GM12878 (cell line): ENCODE measurements at regions not wholly inside any gene's neighbourhood (a gene's known extent, or its start where the extent isn't known, plus 50 kb on each side); places are given as distances from the start of the nearest gene placed in this dataset.
"Not testable (repeated sequence)": the region's sequence is repeated elsewhere in the genome, so short reads cannot be mapped to it uniquely, and the experiment has no call there.

Experiments
- EZH2 ChIP-seq: IDR thresholded peaks from 2 replicates; pipeline ENCODE4 v1.6.1; 2012; ENCODE audit warnings: low read depth, mild to moderate bottlenecking, control low read depth, inconsistent platforms, low read length, borderline replicate concordance; ENCODE audit not compliant: control insufficient read depth
- MEF2A ChIP-seq: IDR thresholded peaks from 2 replicates; pipeline ENCODE4 v1.6.1; 2011; ENCODE audit warnings: low read depth, mild to moderate bottlenecking, low read length, moderate library complexity; ENCODE audit not compliant: insufficient read depth
- MYC ChIP-seq: IDR thresholded peaks from 2 replicates; pipeline ENCODE4 v1.6.1; 2011; ENCODE audit warnings: mild to moderate bottlenecking, low read length, moderate library complexity, inconsistent platforms; ENCODE audit not compliant: insufficient read depth, insufficient replicate concordance, insufficient read length, severe bottlenecking
- NFIC ChIP-seq: IDR thresholded peaks from 2 replicates; pipeline ENCODE4 v1.6.1; 2012; ENCODE audit warnings: low read depth, mild to moderate bottlenecking, inconsistent platforms, low read length, moderate library complexity
- POLR2AphosphoS5 ChIP-seq: IDR thresholded peaks from 2 replicates; pipeline ENCODE4 v1.6.1; 2011; ENCODE audit warnings: mild to moderate bottlenecking, low read length, inconsistent platforms
- RBBP5 ChIP-seq: fragments of 200-600 bp; sonication (generic); conservative IDR thresholded peaks from 2 replicates; pipeline ENCODE4 v1.6.1; 2016
- RFX5 ChIP-seq: IDR thresholded peaks from 2 replicates; pipeline ENCODE4 v1.6.1; 2011; ENCODE audit warnings: low read depth, low read length, improper control_type of control experiment
- TAF1 ChIP-seq: IDR thresholded peaks from 2 replicates; pipeline ENCODE4 v1.6.1; 2011; ENCODE audit warnings: mild to moderate bottlenecking, low read depth, low read length, borderline replicate concordance
- ZNF24 ChIP-seq: fragments of 450-650 bp; IDR thresholded peaks from 2 replicates; pipeline ENCODE4 v1.6.1; 2017; ENCODE audit warnings: antibody characterized with exemption, mild to moderate bottlenecking

GRCh38 chr3:144907581-144907980, 936.0 kb downstream of the DIPK2A start:
- TF ChIP-seq EZH2, RBBP5, ZNF24, RFX5, MEF2A, NFIC, POLR2AphosphoS5, TAF1, MYC: not testable (repeated sequence)
